Spleen (tissue), 11 donors: ENCODE measurements at regions not wholly inside any gene's neighbourhood (a gene's known extent, or its start where the extent isn't known, plus 50 kb on each side); places are given as distances from the start of the nearest gene placed in this dataset.

Source experiments
- DNase-seq: peaks from one replicate; pipeline ENCODE4 v3.0.0-alpha.2; 2020
- H3K27ac ChIP-seq, 8 donors: fragments of 200-600 bp; sonication (generic) in 7 of 8; 1 replicate in 4 of 8; 2 replicates in 4 of 8; pipeline versions ENCODE4 v1.5.0 to v1.8.0; 2016 to 2021; ENCODE audit warnings: inconsistent platforms in 4 of 8, mild to moderate bottlenecking in 4 of 8, moderate library complexity in 1 of 8
- H3K27me3 ChIP-seq, 7 donors: fragments of 200-600 bp; sonication (generic) in 6 of 7; replicated peaks in 1 of 7; 1 replicate in 4 of 7; 2 replicates in 3 of 7; pipeline versions ENCODE4 v1.5.0 to v1.8.0; 2016 to 2021; ENCODE audit warnings: inconsistent platforms in 3 of 7, mild to moderate bottlenecking in 1 of 7
- H3K36me3 ChIP-seq, 6 donors: fragments of 200-600 bp; sonication (generic) in 5 of 6; 1 replicate in 4 of 6; 2 replicates in 2 of 6; pipeline versions ENCODE4 v1.5.0 to v1.8.0; 2016 to 2021; ENCODE audit warnings: inconsistent platforms in 2 of 6
- H3K4me1 ChIP-seq, 6 donors: fragments of 200-600 bp; sonication (generic) in 5 of 6; 1 replicate in 3 of 6; 2 replicates in 3 of 6; pipeline versions ENCODE4 v1.5.0 to v1.8.0; 2016 to 2021; ENCODE audit warnings: inconsistent platforms in 3 of 6
- H3K4me3 ChIP-seq, 8 donors: fragments of 200-600 bp; sonication (generic) in 7 of 8; 1 replicate in 4 of 8; 2 replicates in 4 of 8; pipeline versions ENCODE4 v1.5.0 to v1.8.0; 2016 to 2021; ENCODE audit warnings: inconsistent platforms in 4 of 8, mild to moderate bottlenecking in 4 of 8, moderate library complexity in 2 of 8
- H3K9me3 ChIP-seq, 8 donors: fragments of 200-600 bp; sonication (generic) in 7 of 8; 1 replicate in 4 of 8; 2 replicates in 4 of 8; pipeline versions ENCODE4 v1.5.0 to v1.8.0; 2016 to 2021; ENCODE audit warnings: inconsistent platforms in 4 of 8
- POLR2A ChIP-seq, 3 donors: fragments of 450-650 bp; IDR thresholded peaks; one replicate each; pipeline ENCODE4 v1.5.1; 2017; ENCODE audit warnings: antibody characterized with exemption in 3 of 3, mild to moderate bottlenecking in 1 of 3
- POLR2AphosphoS5 ChIP-seq, 3 donors: sonication (generic); formaldehyde crosslinking; IDR thresholded peaks; one replicate each; pipeline ENCODE4 v1.5.1; 2017; ENCODE audit warnings: antibody characterized with exemption in 3 of 3
- WGBS, 5 donors: extraction: QIAGEN DNeasy Blood & Tissue Kit in 3 of 5; methylation state at CpG; one replicate each; pipeline versions ENCODE4 v1.1.5 to v1.1.7; 2013 to 2018; 5-methylcytosine and 5-hydroxymethylcytosine counted together
- intact Hi-C: fragments of 100-400 bp; cut with DNase I; formaldehyde crosslinking; loops from one replicate; pipeline ENCODE4 v1.15.0; 2023; ENCODE audit warnings: low total_unique reads
- TF ChIP-seq, protein P1 (sequence below), 11 experiments: fragments of 200-600 bp in 7 of 11; fragments of 450-650 bp in 4 of 11; sonication (generic) in 4 of 11; IDR thresholded peaks in 8 of 11; conservative IDR thresholded peaks in 3 of 11; 1 replicate in 7 of 11; 2 replicates in 4 of 11; pipeline versions ENCODE4 v1.4.0 to v1.8.0; 2016 to 2021; ENCODE audit warnings: antibody characterized with exemption in 11 of 11, inconsistent platforms in 4 of 11, mild to moderate bottlenecking in 1 of 11
- donor health status: healthy with polysubstance abuse.
- donor health status: DM: no; HTN: no; CAD: no; lungs with moderate emphysema.
- donor health status: DM: no; HTN: no; CAD: no.
- donor health status: Bipolar disorder and iron deficiency.
- donor health status: healthy.
- donor health status: DM: no; HTN: no; CAD: no.
- donor health status: DM: yes; HTN: yes; CAD: no.

DNA sequence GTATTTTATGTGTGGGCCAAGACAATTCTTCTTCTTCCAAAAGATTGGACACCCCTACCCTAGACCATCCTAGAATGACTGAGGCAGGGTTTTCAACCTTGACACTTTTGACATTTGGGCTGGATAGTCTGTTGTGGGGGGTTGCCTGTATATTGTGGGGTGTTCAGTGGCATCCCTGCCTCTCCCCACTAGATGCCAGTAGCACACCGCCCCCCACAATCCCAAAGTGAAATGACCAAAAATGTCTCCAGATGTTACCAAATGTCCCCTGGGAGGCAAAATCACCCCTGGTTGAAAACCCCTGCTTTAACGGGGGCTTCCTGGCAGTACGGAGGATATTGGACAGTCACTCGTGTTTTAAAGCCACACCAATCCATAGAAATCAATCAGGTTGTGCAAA is 219.6 kb downstream of the PHETA1 start:
- Histone ChIP-seq H3K4me1 (peaks cover 0 to 9% (median 3%) of the 10 kb centered on the region in 6 donors), H3K36me3 (no peaks in the 10 kb centered on the region), H3K9me3 (peaks cover 0 to 6% (median 0%) of the 10 kb centered on the region in 8 donors), H3K27me3 (peaks cover 0 to 68% (median 4%) of the 10 kb centered on the region in 7 donors), H3K27ac (no peak overlapping the region), H3K4me3 (no peak overlapping the region)
- WGBS, 5 donors: 61 to 73% (median 63%) methylated on average over 4 of the region's 4 CpGs
- TF ChIP-seq, protein P1, sequence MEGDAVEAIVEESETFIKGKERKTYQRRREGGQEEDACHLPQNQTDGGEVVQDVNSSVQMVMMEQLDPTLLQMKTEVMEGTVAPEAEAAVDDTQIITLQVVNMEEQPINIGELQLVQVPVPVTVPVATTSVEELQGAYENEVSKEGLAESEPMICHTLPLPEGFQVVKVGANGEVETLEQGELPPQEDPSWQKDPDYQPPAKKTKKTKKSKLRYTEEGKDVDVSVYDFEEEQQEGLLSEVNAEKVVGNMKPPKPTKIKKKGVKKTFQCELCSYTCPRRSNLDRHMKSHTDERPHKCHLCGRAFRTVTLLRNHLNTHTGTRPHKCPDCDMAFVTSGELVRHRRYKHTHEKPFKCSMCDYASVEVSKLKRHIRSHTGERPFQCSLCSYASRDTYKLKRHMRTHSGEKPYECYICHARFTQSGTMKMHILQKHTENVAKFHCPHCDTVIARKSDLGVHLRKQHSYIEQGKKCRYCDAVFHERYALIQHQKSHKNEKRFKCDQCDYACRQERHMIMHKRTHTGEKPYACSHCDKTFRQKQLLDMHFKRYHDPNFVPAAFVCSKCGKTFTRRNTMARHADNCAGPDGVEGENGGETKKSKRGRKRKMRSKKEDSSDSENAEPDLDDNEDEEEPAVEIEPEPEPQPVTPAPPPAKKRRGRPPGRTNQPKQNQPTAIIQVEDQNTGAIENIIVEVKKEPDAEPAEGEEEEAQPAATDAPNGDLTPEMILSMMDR (IDR thresholded peaks at IDR 0.05 in 8 of 11, conservative IDR thresholded peaks at IDR 0.05 in 3 of 11): no peak
- TF ChIP-seq POLR2AphosphoS5 (IDR thresholded peaks at IDR 0.05) (no peak), POLR2A (IDR thresholded peaks at IDR 0.05) (no peak)
- intact Hi-C loops: no loop called here
- DNase-seq: peak; percentile 2

DNA sequence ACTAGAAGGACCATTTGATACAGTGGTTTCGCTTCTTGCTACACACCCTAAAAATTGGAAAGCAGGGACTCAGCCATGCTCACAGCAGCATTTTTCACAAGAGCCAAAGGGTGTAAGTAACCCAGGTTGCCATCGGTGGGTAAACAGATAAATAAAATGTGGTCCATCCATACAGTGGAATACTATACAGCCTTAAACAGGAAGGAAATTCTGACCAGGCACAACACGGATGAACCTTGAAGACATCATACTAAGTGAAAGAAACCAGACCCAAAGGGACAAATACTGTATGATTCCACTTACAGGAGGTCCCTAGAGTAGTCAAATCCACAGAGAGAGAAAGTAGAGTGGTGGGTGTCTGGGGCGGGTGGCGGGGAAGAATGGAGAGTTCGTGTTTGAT is 220.9 kb downstream of the PHETA1 start:
- Histone ChIP-seq H3K27ac (no peak overlapping the region), H3K4me1 (peaks cover 0 to 9% (median 3%) of the 10 kb centered on the region in 6 donors), H3K27me3 (peaks cover 0 to 58% (median 4%) of the 10 kb centered on the region in 7 donors), H3K36me3 (no peaks in the 10 kb centered on the region), H3K9me3 (peaks cover 0 to 6% (median 0%) of the 10 kb centered on the region in 8 donors), H3K4me3 (no peak overlapping the region)
- peak; percentile 11 for DNase-seq
- intact Hi-C loops: no loop called here
- TF ChIP-seq POLR2AphosphoS5 (IDR thresholded peaks at IDR 0.05) (no peak), POLR2A (IDR thresholded peaks at IDR 0.05) (no peak)
- TF ChIP-seq, protein P1 (IDR thresholded peaks at IDR 0.05 in 8 of 11, conservative IDR thresholded peaks at IDR 0.05 in 3 of 11): no peak
- WGBS, 5 donors: 88 to 94% (median 91%) methylated on average over 6 of the region's 6 CpGs

DNA sequence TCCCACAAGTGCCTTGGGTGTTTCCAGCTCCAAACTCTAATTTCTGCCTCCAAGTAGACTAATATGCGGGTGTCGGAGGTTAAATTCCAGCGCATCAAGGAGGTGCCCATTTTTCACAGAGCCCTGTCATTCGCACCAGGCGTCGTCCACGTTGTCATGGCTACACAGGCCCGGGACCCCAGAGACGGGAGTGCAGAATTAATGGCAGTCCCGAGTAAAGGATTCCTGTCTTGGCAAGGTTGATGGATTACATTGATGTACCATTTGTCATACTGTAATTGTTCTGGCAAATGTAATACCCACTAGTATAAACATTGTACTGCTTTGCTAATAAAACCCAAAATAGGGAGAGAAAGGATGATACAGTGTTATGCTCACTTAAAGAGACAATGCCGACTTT is 222.9 kb upstream of the MYL2 start:
- TF ChIP-seq POLR2AphosphoS5 (IDR thresholded peaks at IDR 0.05) (no peak), POLR2A (IDR thresholded peaks at IDR 0.05) (no peak)
- TF ChIP-seq, protein P1 (IDR thresholded peaks at IDR 0.05 in 8 of 11, conservative IDR thresholded peaks at IDR 0.05 in 3 of 11): no peak
- Histone ChIP-seq H3K27me3 (peaks cover 0 to 39% (median 3%) of the 10 kb centered on the region in 7 donors), H3K4me1 (no peaks in the 10 kb centered on the region), H3K36me3 (no peaks in the 10 kb centered on the region), H3K27ac (no peak overlapping the region), H3K9me3 (peaks cover 0 to 6% (median 0%) of the 10 kb centered on the region in 8 donors), H3K4me3 (no peak overlapping the region)
- 67 to 84% (median 72%) methylated on average over 11 of the region's 11 CpGs for WGBS, 5 donors
- DNase-seq: no peak
- intact Hi-C loops: no loop called here

DNA sequence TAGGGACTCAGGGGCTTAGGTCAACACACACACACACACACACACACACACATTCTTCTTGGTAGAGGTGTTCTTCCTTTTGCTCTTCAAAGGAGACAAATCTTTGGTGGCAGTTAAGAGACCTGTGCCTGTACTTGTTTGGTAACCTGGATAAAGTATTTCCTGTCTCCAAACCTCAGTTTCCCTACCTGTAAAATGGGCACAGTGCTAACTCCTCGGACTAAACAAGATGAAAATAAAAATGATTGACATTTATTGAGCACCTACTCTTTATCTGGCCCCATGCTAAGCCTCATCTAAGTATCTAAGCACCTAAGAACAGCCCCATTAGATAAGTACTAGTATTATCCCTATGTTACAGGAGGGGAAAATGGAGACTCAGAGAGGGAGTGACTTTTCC is 220.8 kb upstream of the MYL2 start:
- TF ChIP-seq POLR2A (IDR thresholded peaks at IDR 0.05) (no peak), POLR2AphosphoS5 (IDR thresholded peaks at IDR 0.05) (no peak)
- TF ChIP-seq, protein P1 (IDR thresholded peaks at IDR 0.05 in 8 of 11, conservative IDR thresholded peaks at IDR 0.05 in 3 of 11): no peak
- intact Hi-C loops: no loop called here
- WGBS, 5 donors: 58 to 92% (median 84%) methylated on average over 1 of the region's 1 CpG

More for the DNA sequence above, 220.8 kb upstream of the MYL2 start:
- DNase-seq: no peak
- no peaks in the 10 kb centered on the region for H3K9me3 ChIP-seq
- H3K27me3 ChIP-seq: peaks cover 0 to 31% (median 0%) of the 10 kb centered on the region in 7 donors
- no peak overlapping the region for H3K4me3 ChIP-seq
- no peak overlapping the region for H3K27ac ChIP-seq
- no peaks in the 10 kb centered on the region for H3K36me3 ChIP-seq
- H3K4me1 ChIP-seq: no peaks in the 10 kb centered on the region
